GM12878 (cell line): ENCODE measurements at regions not wholly inside any gene's neighbourhood (a gene's known extent, or its start where the extent isn't known, plus 50 kb on each side); places are given as distances from the start of the nearest gene placed in this dataset.

ENCODE experiments used
- POLR2AphosphoS2 ChIP-seq: IDR thresholded peaks from 2 replicates; pipeline ENCODE4 v1.6.1; 2011; ENCODE audit warnings: low read depth, mild to moderate bottlenecking, low read length, improper control_type of control experiment, moderate library complexity
- TARDBP ChIP-seq: IDR thresholded peaks from 2 replicates; pipeline ENCODE4 v1.6.1; 2016; ENCODE audit warnings: borderline replicate concordance

DNA sequence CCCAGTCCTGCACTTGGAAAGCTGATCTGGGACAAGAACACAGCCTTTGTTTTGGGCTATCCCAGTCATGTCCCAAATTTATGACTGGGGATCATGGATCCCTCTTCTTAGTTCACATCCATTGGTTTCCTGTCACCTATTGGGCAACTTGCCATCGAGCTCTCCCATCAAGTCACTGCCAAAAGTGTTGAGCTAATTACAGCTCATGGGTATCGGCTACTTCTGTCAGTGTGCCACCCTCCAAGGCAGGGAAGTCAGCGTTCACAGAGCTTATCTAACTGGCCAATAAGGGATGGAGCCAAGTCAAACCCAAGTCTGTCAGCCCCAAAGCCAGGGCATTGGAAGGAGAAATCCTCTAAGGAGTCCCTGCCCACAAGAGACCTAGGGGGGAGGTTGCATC lies 53.2 kb upstream of the KATNAL1 start:
- TF ChIP-seq TARDBP (no peak), POLR2AphosphoS2 (no peak)
